SJSA1 (cell line): ENCODE measurements at regions not wholly inside any gene's neighbourhood (a gene's known extent, or its start where the extent isn't known, plus 50 kb on each side); places are given as distances from the start of the nearest gene placed in this dataset.
A peak's percentile ranks its signal among the peaks of the same experiment; 100 is the strongest.

Source experiments
- DNase-seq, 2 experiments: peaks; one replicate each; pipeline ENCODE4 v3.0.0-alpha.2; 2015 to 2020; ENCODE audit warnings: low spot score in 2 of 2, low read depth in 1 of 2
- H3K27ac ChIP-seq: fragments of 250-450 bp; sonication (Bioruptor Pico); 2 replicates; pipeline ENCODE4 v1.5.1; 2020; ENCODE audit warnings: mild to moderate bottlenecking, moderate library complexity
- H3K27me3 ChIP-seq: fragments of 250-450 bp; sonication (Bioruptor Pico); replicated peaks from 2 replicates; pipeline ENCODE4 v1.5.1; 2020; ENCODE audit warnings: mild to moderate bottlenecking, moderate library complexity
- H3K36me3 ChIP-seq: fragments of 250-450 bp; sonication (Bioruptor Pico); 2 replicates; pipeline ENCODE4 v1.5.1; 2020; ENCODE audit warnings: mild to moderate bottlenecking
- H3K4me1 ChIP-seq: fragments of 250-450 bp; sonication (Bioruptor Pico); replicated peaks from 2 replicates; pipeline ENCODE4 v1.6.1; 2021; ENCODE audit warnings: mild to moderate bottlenecking
- H3K4me3 ChIP-seq: fragments of 250-450 bp; sonication (Bioruptor Pico); 2 replicates; pipeline ENCODE4 v1.5.1; 2020; ENCODE audit warnings: mild to moderate bottlenecking
- H3K9me3 ChIP-seq: fragments of 250-450 bp; sonication (Bioruptor Pico); replicated peaks from 2 replicates; pipeline ENCODE4 v1.5.1; 2020; ENCODE audit warnings: mild to moderate bottlenecking

GRCh38 chr14:61940666-61941420 is 178.6 kb downstream of the SNAPC1 start:
- Histone ChIP-seq H3K27ac (no peak overlapping the region), H3K27me3 (no peaks in the 10 kb centered on the region), H3K4me1 (no peaks in the 10 kb centered on the region), H3K36me3 (no peaks in the 10 kb centered on the region), H3K4me3 (no peak overlapping the region), H3K9me3 (no peaks in the 10 kb centered on the region)
- no peak for DNase-seq

- H3K9me3 ChIP-seq = no peaks in the 10 kb centered on the region
Measured at GRCh38 chr14:61941421-61942150, 179.4 kb downstream of the SNAPC1 start.

GRCh38 chr14:61948376-61948775 is 186.2 kb downstream of the SNAPC1 start:
- Histone ChIP-seq H3K4me1 (no peaks in the 10 kb centered on the region), H3K9me3 (no peaks in the 10 kb centered on the region), H3K27me3 (0 out of 2 replicates have a peak, but pooled peaks cover 4% of the 10 kb centered on the region), H3K27ac (no peak overlapping the region), H3K4me3 (no peak overlapping the region), H3K36me3 (no peaks in the 10 kb centered on the region)
- no peak for DNase-seq

More at GRCh38 chr14:61941421-61942150, 179.4 kb downstream of the SNAPC1 start:
- Histone ChIP-seq H3K27me3 (no peaks in the 10 kb centered on the region), H3K27ac (no peak overlapping the region), H3K4me1 (no peaks in the 10 kb centered on the region), H3K36me3 (no peaks in the 10 kb centered on the region), H3K4me3 (no peak overlapping the region)
- DNase-seq = no peak

GRCh38 chr14:61950340-61950739 is 188.1 kb downstream of the SNAPC1 start:
- no peak for DNase-seq
- Histone ChIP-seq H3K36me3 (no peaks in the 10 kb centered on the region), H3K4me3 (no peak overlapping the region), H3K4me1 (no peaks in the 10 kb centered on the region), H3K27ac (no peak overlapping the region), H3K27me3 (0 out of 2 replicates have a peak, but pooled peaks cover 4% of the 10 kb centered on the region), H3K9me3 (no peaks in the 10 kb centered on the region)

- Histone ChIP-seq H3K27ac (no peak overlapping the region), H3K36me3 (no peaks in the 10 kb centered on the region), H3K4me1 (no peaks in the 10 kb centered on the region), H3K4me3 (no peak overlapping the region), H3K27me3 (0 out of 2 replicates have a peak, but pooled peaks cover 4% of the 10 kb centered on the region), H3K9me3 (0 out of 2 replicates have a peak, but pooled peaks cover 4% of the 10 kb centered on the region)
- no peak for DNase-seq
Measured at GRCh38 chr14:61953602-61954001, 191.4 kb downstream of the SNAPC1 start.

- DNase-seq = no peak
- Histone ChIP-seq H3K27me3 (0 out of 2 replicates have a peak, but pooled peaks cover 4% of the 10 kb centered on the region), H3K36me3 (no peaks in the 10 kb centered on the region), H3K4me3 (no peak overlapping the region), H3K9me3 (0 out of 2 replicates have a peak, but pooled peaks cover 4% of the 10 kb centered on the region), H3K4me1 (no peaks in the 10 kb centered on the region), H3K27ac (no peak overlapping the region)
Measured at GRCh38 chr14:61954306-61954705, 192.1 kb downstream of the SNAPC1 start.

- Histone ChIP-seq H3K27ac (no peak overlapping the region), H3K36me3 (no peaks in the 10 kb centered on the region), H3K27me3 (no peaks in the 10 kb centered on the region), H3K4me3 (no peak overlapping the region), H3K9me3 (0 out of 2 replicates have a peak, but pooled peaks cover 4% of the 10 kb centered on the region), H3K4me1 (no peaks in the 10 kb centered on the region)
- no peak for DNase-seq
Measured at GRCh38 chr14:61956517-61956916, 194.3 kb downstream of the SNAPC1 start.

- DNase-seq = no peak
- H3K27ac ChIP-seq = no peak overlapping the region
- no peaks in the 10 kb centered on the region for H3K27me3 ChIP-seq
- H3K4me1 ChIP-seq = peaks cover 8% of the 10 kb centered on the region
- 0 out of 2 replicates have a peak, but pooled peaks cover 4% of the 10 kb centered on the region for H3K9me3 ChIP-seq
- no peaks in the 10 kb centered on the region for H3K36me3 ChIP-seq
- no peak overlapping the region for H3K4me3 ChIP-seq
Measured at GRCh38 chr14:61959348-61959747, 197.1 kb downstream of the SNAPC1 start.

GRCh38 chr14:61961369-61961768 is 199.1 kb downstream of the SNAPC1 start:
- H3K9me3 ChIP-seq = 0 out of 2 replicates have a peak, but pooled peaks cover 1% of the 10 kb centered on the region
- no peaks in the 10 kb centered on the region for H3K36me3 ChIP-seq
- DNase-seq = no peak
- no peaks in the 10 kb centered on the region for H3K27me3 ChIP-seq
- H3K4me3 ChIP-seq = no peak overlapping the region
- peaks cover 22% of the 10 kb centered on the region for H3K4me1 ChIP-seq
- no peak overlapping the region for H3K27ac ChIP-seq

GRCh38 chr14:61963926-61964325 is 201.7 kb downstream of the SNAPC1 start:
- no peaks in the 10 kb centered on the region for H3K27me3 ChIP-seq
- no peak overlapping the region for H3K4me3 ChIP-seq
- H3K4me1 ChIP-seq = peaks cover 22% of the 10 kb centered on the region
- H3K36me3 ChIP-seq = no peaks in the 10 kb centered on the region
- DNase-seq = no peak
- H3K9me3 ChIP-seq = no peaks in the 10 kb centered on the region
- H3K27ac ChIP-seq = no peak overlapping the region

GRCh38 chr14:61965030-61965745 is 203.0 kb downstream of the SNAPC1 start:
- Histone ChIP-seq H3K9me3 (no peaks in the 10 kb centered on the region), H3K4me1 (peaks cover 22% of the 10 kb centered on the region), H3K27me3 (no peaks in the 10 kb centered on the region), H3K36me3 (no peaks in the 10 kb centered on the region), H3K4me3 (no peak overlapping the region), H3K27ac (peak overlapping the region; percentile 60)
- DNase-seq = peak in 1 of 2 experiments; percentile 57

GRCh38 chr14:61968207-61968606 is 206.0 kb downstream of the SNAPC1 start:
- Histone ChIP-seq H3K4me1 (peaks cover 22% of the 10 kb centered on the region), H3K4me3 (no peak overlapping the region), H3K9me3 (no peaks in the 10 kb centered on the region), H3K36me3 (no peaks in the 10 kb centered on the region), H3K27me3 (no peaks in the 10 kb centered on the region), H3K27ac (no peak overlapping the region)
- DNase-seq = no peak

- Histone ChIP-seq H3K36me3 (no peaks in the 10 kb centered on the region), H3K9me3 (no peaks in the 10 kb centered on the region), H3K27ac (no peak overlapping the region), H3K27me3 (no peaks in the 10 kb centered on the region), H3K4me3 (no peak overlapping the region), H3K4me1 (peaks cover 6% of the 10 kb centered on the region; the same call in 1 of the 2 replicates)
- DNase-seq = no peak
Measured at GRCh38 chr14:61972711-61973110, 210.5 kb downstream of the SNAPC1 start.
